Prostate gland (tissue), 2 donors: ENCODE measurements at regions not wholly inside any gene's neighbourhood (a gene's known extent, or its start where the extent isn't known, plus 50 kb on each side); places are given as distances from the start of the nearest gene placed in this dataset.
"Not testable (repeated sequence)": the region's sequence is repeated elsewhere in the genome, so short reads cannot be mapped to it uniquely, and the experiment has no call there.

Source experiments
- DNase-seq: peaks from one replicate; pipeline ENCODE4 v3.0.0-alpha.2; 2019; ENCODE audit warnings: low spot score
- H3K27ac ChIP-seq, 2 donors: fragments of 200-600 bp; sonication (generic); 2 replicates each; pipeline ENCODE4 v1.5.1; 2017 to 2019
- H3K27me3 ChIP-seq: fragments of 200-600 bp; sonication (generic); replicated peaks from 2 replicates; pipeline ENCODE4 v1.5.1; 2019; ENCODE audit not compliant: insufficient read depth
- H3K36me3 ChIP-seq, 2 donors: fragments of 200-600 bp; sonication (generic); 1 replicate in 1 of 2; 2 replicates in 1 of 2; pipeline versions ENCODE4 v1.5.1 to v1.8.1; 2017 to 2019
- H3K4me1 ChIP-seq: fragments of 200-600 bp; sonication (generic); replicated peaks from 2 replicates; pipeline ENCODE4 v1.5.1; 2019
- H3K4me3 ChIP-seq, 2 donors: fragments of 200-600 bp; sonication (generic); 2 replicates each; pipeline ENCODE4 v1.5.1; 2017 to 2019
- H3K9me3 ChIP-seq: fragments of 200-600 bp; sonication (generic); 2 replicates; pipeline ENCODE4 v1.5.1; 2017
- CTCF ChIP-seq, 4 experiments: fragments of 200-600 bp in 2 of 4; fragments of 450-650 bp in 2 of 4; sonication (generic) in 2 of 4; IDR thresholded peaks; 1 replicate in 3 of 4; 2 replicates in 1 of 4; pipeline ENCODE4 v1.5.1; 2016 to 2019; ENCODE audit warnings: antibody characterized with exemption in 4 of 4, mild to moderate bottlenecking in 2 of 4, moderate library complexity in 2 of 4
- POLR2A ChIP-seq: fragments of 450-650 bp; IDR thresholded peaks from one replicate; pipeline ENCODE4 v1.6.1; 2016; ENCODE audit warnings: antibody characterized with exemption, mild to moderate bottlenecking
- POLR2AphosphoS5 ChIP-seq: sonication (generic); formaldehyde crosslinking; IDR thresholded peaks from one replicate; pipeline ENCODE4 v1.6.1; 2017; ENCODE audit warnings: antibody characterized with exemption
- WGBS: methylation state at CpG from one replicate; pipeline ENCODE4 v1.1.5; 2018; 5-methylcytosine and 5-hydroxymethylcytosine counted together
- intact Hi-C: fragments of 100-400 bp; cut with DNase I; formaldehyde crosslinking; loops from one replicate; pipeline ENCODE4 v1.14.2; 2022

DNA sequence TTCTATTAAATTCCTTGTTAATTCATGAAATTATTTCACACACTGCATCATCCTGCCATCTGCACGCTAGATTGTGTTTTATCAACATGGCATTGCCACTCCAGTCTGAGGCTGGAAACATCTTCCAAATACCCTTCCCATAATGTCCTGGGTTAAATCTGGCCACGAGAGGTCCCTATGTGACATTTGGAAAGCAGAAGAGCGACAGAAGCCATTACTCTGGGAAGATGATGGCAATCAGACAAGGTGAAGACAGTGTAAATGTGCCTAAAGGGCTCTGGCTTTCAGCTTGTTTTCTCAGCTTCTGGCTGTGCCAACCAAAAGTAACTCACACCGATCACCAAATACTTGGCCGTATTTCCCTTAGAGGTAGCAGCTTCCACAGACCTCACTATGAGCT lies 144.8 kb downstream of the CAPZA3 start:
- TF ChIP-seq CTCF (IDR thresholded peaks at IDR 0.05) (no peak), POLR2A (no peak), POLR2AphosphoS5 (no peak)
- no peak for DNase-seq
- no peaks in the 10 kb centered on the region for H3K36me3 ChIP-seq
- no peaks in the 10 kb centered on the region for H3K9me3 ChIP-seq
- H3K27me3 ChIP-seq: no peaks in the 10 kb centered on the region
- H3K27ac ChIP-seq: no peak overlapping the region
- H3K4me3 ChIP-seq: no peak overlapping the region
- H3K4me1 ChIP-seq: no peaks in the 10 kb centered on the region
- WGBS: 57% methylated on average over 5 of the region's 5 CpGs
- intact Hi-C loops: no loop called here

DNA sequence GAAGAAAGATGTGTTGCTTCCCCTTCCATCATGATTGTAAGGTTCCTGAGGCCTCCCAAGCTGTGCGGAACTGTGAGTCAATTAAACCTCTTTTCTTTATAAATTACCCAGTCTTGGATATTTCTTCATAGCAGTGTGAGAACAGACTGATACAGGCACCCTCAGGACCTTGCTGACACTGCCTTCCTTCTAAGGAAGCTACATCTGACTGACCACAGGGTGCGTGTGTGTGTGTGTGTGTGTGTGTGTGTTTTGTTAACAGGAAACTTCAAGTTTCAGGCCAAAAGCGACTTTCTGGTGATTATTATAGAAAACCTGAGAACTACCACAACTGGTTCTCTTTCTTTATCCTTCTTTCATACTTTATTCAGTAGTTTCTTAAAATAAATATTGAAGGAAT lies 149.0 kb downstream of the CAPZA3 start:
- 62% methylated on average over 3 of the region's 3 CpGs for WGBS
- TF ChIP-seq POLR2A (no peak), CTCF (IDR thresholded peaks at IDR 0.05) (no peak), POLR2AphosphoS5 (no peak)
- H3K4me1 ChIP-seq: no peaks in the 10 kb centered on the region
- H3K36me3 ChIP-seq: no peaks in the 10 kb centered on the region
- no peaks in the 10 kb centered on the region for H3K9me3 ChIP-seq
- DNase-seq: no peak
- no peaks in the 10 kb centered on the region for H3K27me3 ChIP-seq
- no peak overlapping the region for H3K27ac ChIP-seq
- no peak overlapping the region for H3K4me3 ChIP-seq
- intact Hi-C loops: no loop called here

DNA sequence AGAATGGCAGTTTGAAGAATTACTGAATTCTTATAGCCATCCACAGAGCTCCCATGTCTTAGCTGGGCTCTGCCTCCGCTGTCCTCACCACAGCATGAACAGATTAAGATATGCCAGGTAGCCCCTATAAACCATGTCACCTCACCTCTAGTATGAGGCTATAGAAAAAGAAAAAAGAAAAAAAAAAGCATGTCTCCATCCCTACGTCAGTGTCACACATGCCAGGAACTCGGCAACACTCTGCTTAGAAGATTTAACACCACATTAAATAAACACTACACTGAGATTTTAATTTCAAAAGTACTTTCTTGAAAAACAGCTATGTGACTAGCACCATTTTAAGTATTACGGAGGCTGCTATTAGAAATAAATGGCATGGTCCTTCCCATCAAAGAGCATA lies 149.4 kb downstream of the CAPZA3 start:
- H3K4me1 ChIP-seq: no peaks in the 10 kb centered on the region
- DNase-seq: no peak
- no peaks in the 10 kb centered on the region for H3K36me3 ChIP-seq
- intact Hi-C loops: no loop called here
- H3K9me3 ChIP-seq: no peaks in the 10 kb centered on the region
- no peak overlapping the region for H3K4me3 ChIP-seq
- no peaks in the 10 kb centered on the region for H3K27me3 ChIP-seq
- no peak overlapping the region for H3K27ac ChIP-seq
- TF ChIP-seq CTCF (IDR thresholded peaks at IDR 0.05) (no peak), POLR2AphosphoS5 (no peak), POLR2A (no peak)
- 70% methylated on average over 4 of the region's 4 CpGs for WGBS

GRCh38 chr12:18888047-18888446 lies 150.1 kb downstream of the CAPZA3 start:
- H3K4me1 ChIP-seq: no peaks in the 10 kb centered on the region
- intact Hi-C loops: no loop called here
- WGBS: 91% methylated on average over 2 of the region's 2 CpGs
- no peaks in the 10 kb centered on the region for H3K9me3 ChIP-seq
- no peaks in the 10 kb centered on the region for H3K36me3 ChIP-seq
- TF ChIP-seq CTCF (IDR thresholded peaks at IDR 0.05): no peak
- TF ChIP-seq POLR2AphosphoS5: no peak
- TF ChIP-seq POLR2A: no peak
- H3K27me3 ChIP-seq: no peaks in the 10 kb centered on the region
- DNase-seq: no peak
- H3K4me3 ChIP-seq: no peak overlapping the region
- no peak overlapping the region for H3K27ac ChIP-seq

DNA sequence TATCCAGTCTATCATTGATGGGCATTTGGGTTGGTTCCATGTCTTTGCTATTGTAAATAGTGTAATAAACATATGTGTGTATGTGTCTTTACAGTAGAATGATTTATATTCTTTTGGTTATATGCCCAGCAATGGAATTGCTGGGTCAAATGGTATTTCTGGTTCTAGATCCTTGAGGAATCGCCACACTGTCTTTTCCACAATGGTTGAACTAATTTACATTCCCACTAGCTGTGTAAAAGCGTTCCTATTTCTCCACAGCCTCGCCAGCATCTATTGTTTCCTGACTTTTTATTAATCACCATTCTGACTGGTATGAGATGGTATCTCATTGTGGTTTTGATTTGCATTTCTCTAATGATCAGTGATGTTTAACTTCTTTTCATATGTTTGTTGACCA lies 152.7 kb downstream of the CAPZA3 start:
- DNase-seq, intact Hi-C loops: not testable (repeated sequence)
- 49% methylated on average over 3 of the region's 3 CpGs for WGBS

DNA sequence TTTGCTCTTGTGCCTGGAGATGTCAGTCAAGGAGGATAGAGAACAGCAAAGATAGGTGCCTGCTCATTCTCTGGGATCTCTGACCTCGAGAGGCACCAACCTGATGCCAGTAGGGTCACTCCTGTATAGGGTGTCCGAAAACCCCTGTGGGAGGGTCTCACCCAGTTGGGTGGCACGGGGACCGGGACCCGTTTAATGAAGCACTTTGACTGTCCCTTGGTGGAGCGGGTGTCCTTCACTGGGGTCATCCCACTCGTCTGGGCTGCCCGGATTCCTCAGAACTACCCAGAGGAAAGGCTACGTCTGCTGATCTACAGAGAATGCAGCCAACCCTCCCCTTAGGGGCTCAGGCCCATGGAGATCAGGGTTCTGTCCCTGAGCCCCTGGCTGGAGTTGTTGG lies 157.6 kb downstream of the CAPZA3 start:
- Histone ChIP-seq H3K27me3 (no peaks in the 10 kb centered on the region), H3K4me3 (no peak overlapping the region), H3K9me3 (no peaks in the 10 kb centered on the region), H3K4me1 (no peaks in the 10 kb centered on the region), H3K36me3 (no peaks in the 10 kb centered on the region), H3K27ac (no peak overlapping the region)
- DNase-seq: no peak
- intact Hi-C loops: no loop called here
- 97% methylated on average over 9 of the region's 9 CpGs for WGBS
- no peak for TF ChIP-seq CTCF (IDR thresholded peaks at IDR 0.05)
- TF ChIP-seq POLR2A: no peak
- TF ChIP-seq POLR2AphosphoS5: no peak

More for the DNA sequence above, 152.7 kb downstream of the CAPZA3 start:
- H3K9me3 ChIP-seq, H3K27ac ChIP-seq, H3K4me1 ChIP-seq, H3K27me3 ChIP-seq, H3K36me3 ChIP-seq, H3K4me3 ChIP-seq: not testable (repeated sequence)
